ENCODE measurements at regions not wholly inside any gene's neighbourhood (a gene's known extent, or its start where the extent isn't known, plus 50 kb on each side); places are given as distances from the start of the nearest gene placed in this dataset.
"Not testable (repeated sequence)": the region's sequence is repeated elsewhere in the genome, so short reads cannot be mapped to it uniquely, and the experiment has no call there.

DNA sequence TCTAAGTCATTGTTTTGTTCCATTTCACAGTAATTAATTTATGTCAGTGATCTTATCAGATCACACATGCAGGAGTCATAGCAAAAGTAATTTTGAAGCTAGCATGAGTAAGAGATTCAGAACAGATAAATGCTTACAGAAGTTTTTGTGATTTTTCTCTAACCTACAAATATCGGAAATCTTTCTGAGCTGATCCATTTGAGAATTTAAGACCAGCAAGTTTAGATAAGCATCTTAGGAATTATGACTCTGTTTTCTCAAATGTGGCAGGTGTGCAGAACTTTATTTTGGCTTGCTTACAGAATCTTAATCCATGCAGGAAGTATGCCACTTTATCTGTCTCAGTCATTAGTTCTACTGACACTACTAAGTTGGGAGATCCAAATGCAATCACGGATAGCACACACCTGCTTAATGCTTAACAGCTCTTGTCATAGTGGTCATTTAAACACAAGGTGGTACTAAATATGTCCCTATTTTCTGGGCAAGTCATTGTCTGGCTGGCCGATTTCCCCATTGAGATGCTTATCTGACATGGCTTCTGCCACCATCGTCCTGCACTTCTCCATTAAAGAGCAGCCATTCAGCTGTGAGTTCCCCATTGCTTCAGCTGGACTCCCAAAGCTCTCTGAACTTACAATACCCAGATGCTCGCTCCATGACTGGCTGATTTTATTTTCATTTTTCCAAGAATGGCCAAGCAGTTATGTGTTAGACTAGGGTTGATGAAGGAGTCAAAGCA is 305.4 kb upstream of the NUDT12 start:
- TF ChIP-seq, protein P1, sequence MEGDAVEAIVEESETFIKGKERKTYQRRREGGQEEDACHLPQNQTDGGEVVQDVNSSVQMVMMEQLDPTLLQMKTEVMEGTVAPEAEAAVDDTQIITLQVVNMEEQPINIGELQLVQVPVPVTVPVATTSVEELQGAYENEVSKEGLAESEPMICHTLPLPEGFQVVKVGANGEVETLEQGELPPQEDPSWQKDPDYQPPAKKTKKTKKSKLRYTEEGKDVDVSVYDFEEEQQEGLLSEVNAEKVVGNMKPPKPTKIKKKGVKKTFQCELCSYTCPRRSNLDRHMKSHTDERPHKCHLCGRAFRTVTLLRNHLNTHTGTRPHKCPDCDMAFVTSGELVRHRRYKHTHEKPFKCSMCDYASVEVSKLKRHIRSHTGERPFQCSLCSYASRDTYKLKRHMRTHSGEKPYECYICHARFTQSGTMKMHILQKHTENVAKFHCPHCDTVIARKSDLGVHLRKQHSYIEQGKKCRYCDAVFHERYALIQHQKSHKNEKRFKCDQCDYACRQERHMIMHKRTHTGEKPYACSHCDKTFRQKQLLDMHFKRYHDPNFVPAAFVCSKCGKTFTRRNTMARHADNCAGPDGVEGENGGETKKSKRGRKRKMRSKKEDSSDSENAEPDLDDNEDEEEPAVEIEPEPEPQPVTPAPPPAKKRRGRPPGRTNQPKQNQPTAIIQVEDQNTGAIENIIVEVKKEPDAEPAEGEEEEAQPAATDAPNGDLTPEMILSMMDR (IDR thresholded peaks at IDR 0.05) = no peak
- Mint-ChIP-seq H3K27ac (no peak overlapping the region), H3K9me3 (no peaks in the 10 kb centered on the region), H3K4me1 (no peaks in the 10 kb centered on the region), H3K4me3 (no peak overlapping the region), H3K36me3 (ENCODE audit: low read depth) (no peaks in the 10 kb centered on the region), H3K27me3 (no peaks in the 10 kb centered on the region)
- CTCF ChIA-PET = no interaction called here
- POLR2A ChIA-PET = no interaction called here
- intact Hi-C loops (cut with micrococcal nuclease) = no loop called here
- no peak for DNase-seq
- ATAC-seq (ENCODE audit: low read depth) = no peak

DNA sequence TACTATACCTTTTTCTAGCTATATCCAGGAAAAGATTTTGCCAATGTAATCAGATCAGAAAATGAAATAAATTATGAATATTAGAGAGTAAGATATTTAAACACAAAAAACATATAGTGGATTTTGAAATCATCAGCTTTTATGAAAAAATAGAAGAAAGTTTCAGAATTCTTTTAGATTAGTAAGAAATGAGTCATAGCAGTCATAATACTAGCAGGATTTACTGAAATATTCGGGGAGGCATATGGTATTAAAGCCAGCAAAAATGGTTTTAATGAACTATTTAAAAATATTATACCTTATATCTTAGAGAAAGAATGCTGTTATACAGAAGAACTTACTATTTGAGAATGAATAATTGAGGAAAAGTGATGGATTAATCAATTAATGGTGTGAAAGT is 303.6 kb upstream of the NUDT12 start:
- Mint-ChIP-seq H3K9me3 (no peaks in the 10 kb centered on the region), H3K4me3 (no peak overlapping the region), H3K4me1 (no peaks in the 10 kb centered on the region), H3K27me3 (no peaks in the 10 kb centered on the region), H3K27ac (no peak overlapping the region), H3K36me3 (ENCODE audit: low read depth) (no peaks in the 10 kb centered on the region)
- TF ChIP-seq, protein P1 (IDR thresholded peaks at IDR 0.05) = no peak
- CTCF ChIA-PET = no interaction called here
- POLR2A ChIA-PET = no interaction called here
- ATAC-seq (ENCODE audit: low read depth) = no peak
- DNase-seq = no peak
- intact Hi-C loops (cut with micrococcal nuclease) = no loop called here

DNA sequence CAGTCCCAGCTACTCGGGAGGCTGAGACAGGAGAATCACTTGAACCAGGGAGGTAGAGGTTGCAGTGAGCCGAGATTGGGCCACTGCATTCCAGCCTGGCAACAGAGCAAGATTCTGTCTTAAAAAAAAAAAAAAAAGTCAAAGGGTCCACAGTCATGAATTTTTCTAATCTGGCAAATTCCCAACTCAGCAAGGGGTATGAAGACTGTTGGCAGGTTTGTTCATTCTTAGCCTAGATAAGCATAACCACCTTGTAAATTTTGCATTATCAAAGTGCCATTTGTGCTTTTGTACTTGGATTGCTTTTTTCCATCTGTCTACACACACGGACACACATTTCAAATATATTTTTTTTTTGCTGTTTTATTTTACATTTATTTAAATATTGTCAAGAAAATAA is 299.8 kb upstream of the NUDT12 start:
- Mint-ChIP-seq H3K4me1 (no peaks in the 10 kb centered on the region), H3K27ac (no peak overlapping the region), H3K4me3 (no peak overlapping the region), H3K36me3 (ENCODE audit: low read depth) (no peaks in the 10 kb centered on the region), H3K9me3 (peaks cover 6% of the 10 kb centered on the region), H3K27me3 (no peaks in the 10 kb centered on the region)
- intact Hi-C loops (cut with micrococcal nuclease) = no loop called here
- TF ChIP-seq, protein P1 (IDR thresholded peaks at IDR 0.05) = no peak
- CTCF ChIA-PET = no interaction called here
- no peak for ATAC-seq (ENCODE audit: low read depth)
- no peak for DNase-seq
- POLR2A ChIA-PET = no interaction called here

DNA sequence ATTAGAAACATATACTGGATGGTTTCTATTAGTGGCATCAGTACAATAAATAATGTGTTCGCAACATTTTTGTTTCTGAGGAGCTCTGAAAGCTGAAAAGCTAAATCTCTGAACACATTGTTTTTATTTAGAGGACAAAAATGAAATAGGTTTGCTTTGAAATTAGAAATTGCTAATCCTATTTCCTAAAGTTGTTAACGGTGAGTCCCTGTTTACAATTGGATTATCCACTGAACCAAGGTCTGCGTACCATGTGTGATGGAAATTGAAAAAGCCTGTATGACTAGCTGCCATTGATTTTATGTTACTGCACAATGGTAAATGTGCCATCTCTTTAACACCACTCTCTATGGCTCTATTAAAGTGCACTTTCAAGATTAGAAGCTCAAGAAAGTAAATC is 297.7 kb upstream of the NUDT12 start:
- Mint-ChIP-seq H3K27ac (no peak overlapping the region), H3K27me3 (no peaks in the 10 kb centered on the region), H3K36me3 (ENCODE audit: low read depth) (no peaks in the 10 kb centered on the region), H3K9me3 (peaks cover 6% of the 10 kb centered on the region), H3K4me1 (no peaks in the 10 kb centered on the region), H3K4me3 (no peak overlapping the region)
- ATAC-seq (ENCODE audit: low read depth) (no peak), DNase-seq (no peak)
- intact Hi-C loops (cut with micrococcal nuclease) = no loop called here
- CTCF ChIA-PET = no interaction called here
- POLR2A ChIA-PET = no interaction called here
- TF ChIP-seq, protein P1 (IDR thresholded peaks at IDR 0.05) = no peak

DNA sequence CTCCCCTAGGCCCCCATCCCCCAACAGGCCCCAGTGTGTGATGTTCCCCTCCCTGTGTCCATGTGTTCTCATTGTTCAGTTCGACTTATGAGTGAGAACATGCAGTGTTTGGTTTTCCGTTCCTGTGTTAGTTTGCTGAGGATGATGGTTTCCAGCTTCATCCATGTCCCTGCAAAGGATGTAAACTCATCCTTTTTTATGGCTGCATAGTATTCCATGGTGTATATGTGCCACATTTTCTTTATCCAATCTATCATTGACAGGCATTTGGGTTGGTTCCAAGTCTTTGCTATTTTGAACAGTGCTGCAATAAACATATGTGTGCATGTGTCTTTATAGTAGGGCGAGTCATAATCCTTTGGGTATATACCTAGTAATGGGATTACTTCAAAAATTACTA is 295.8 kb upstream of the NUDT12 start:
- ATAC-seq (ENCODE audit: low read depth); H3K27ac Mint-ChIP-seq; H3K9me3 Mint-ChIP-seq; H3K36me3 Mint-ChIP-seq (ENCODE audit: low read depth); CTCF ChIA-PET; intact Hi-C loops (cut with micrococcal nuclease); H3K4me1 Mint-ChIP-seq; H3K27me3 Mint-ChIP-seq; DNase-seq; POLR2A ChIA-PET; H3K4me3 Mint-ChIP-seq: not testable (repeated sequence)

DNA sequence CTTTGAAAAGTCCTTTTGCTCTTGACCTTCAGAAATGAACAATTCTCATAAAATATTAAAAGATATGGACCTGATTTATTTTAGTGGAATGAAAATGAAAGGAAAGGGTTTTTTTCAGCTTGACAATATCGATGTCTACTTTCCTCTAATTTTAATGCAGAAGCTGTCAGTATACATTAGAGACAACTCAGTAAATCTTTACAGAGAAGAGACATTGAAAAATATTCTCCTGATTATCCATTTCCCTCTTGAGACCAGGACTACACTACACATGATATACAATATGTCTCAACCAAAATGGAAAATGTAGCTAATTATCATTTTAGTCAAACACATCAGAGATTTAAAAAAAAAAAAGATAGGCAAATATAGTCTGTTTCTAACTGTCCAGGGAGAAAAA is 288.5 kb upstream of the NUDT12 start:
- Mint-ChIP-seq H3K27me3 (no peaks in the 10 kb centered on the region), H3K4me1 (no peaks in the 10 kb centered on the region), H3K27ac (no peak overlapping the region), H3K9me3 (peaks cover 2% of the 10 kb centered on the region), H3K36me3 (ENCODE audit: low read depth) (no peaks in the 10 kb centered on the region), H3K4me3 (no peak overlapping the region)
- intact Hi-C loops (cut with micrococcal nuclease) = no loop called here
- POLR2A ChIA-PET = no interaction called here
- DNase-seq (no peak), ATAC-seq (ENCODE audit: low read depth) (no peak)
- TF ChIP-seq, protein P1 (IDR thresholded peaks at IDR 0.05) = no peak
- CTCF ChIA-PET = no interaction called here

Data from activated B cell treated with CpG ODN at 0.5 μM for 24 hours (primary cell).